ENCODE measurements at regions not wholly inside any gene's neighbourhood (a gene's known extent, or its start where the extent isn't known, plus 50 kb on each side); places are given as distances from the start of the nearest gene placed in this dataset.

DNA sequence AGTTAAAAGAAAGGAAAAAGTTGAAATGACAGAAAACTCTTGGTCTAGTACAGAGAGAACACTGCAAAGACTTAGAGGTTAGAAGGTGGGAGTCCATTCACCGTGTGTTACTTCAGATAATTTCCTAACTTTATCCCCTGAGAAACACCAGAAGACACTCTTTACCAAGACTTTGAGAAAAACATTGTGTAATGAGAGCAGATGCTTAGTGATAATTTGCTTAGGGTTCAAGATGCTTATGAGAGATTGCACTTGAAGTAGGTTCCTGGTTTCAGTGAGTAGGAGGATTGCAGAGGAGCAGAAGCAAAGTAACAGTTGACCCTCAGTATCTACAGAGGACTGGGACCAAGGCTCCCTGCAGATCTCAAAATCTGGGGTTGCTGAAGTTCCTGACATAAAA is 594.1 kb downstream of the NR2F2 start:
- TF ChIP-seq, protein P1, sequence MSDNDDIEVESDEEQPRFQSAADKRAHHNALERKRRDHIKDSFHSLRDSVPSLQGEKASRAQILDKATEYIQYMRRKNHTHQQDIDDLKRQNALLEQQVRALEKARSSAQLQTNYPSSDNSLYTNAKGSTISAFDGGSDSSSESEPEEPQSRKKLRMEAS (IDR thresholded peaks at IDR 0.05) = no peak

DNA sequence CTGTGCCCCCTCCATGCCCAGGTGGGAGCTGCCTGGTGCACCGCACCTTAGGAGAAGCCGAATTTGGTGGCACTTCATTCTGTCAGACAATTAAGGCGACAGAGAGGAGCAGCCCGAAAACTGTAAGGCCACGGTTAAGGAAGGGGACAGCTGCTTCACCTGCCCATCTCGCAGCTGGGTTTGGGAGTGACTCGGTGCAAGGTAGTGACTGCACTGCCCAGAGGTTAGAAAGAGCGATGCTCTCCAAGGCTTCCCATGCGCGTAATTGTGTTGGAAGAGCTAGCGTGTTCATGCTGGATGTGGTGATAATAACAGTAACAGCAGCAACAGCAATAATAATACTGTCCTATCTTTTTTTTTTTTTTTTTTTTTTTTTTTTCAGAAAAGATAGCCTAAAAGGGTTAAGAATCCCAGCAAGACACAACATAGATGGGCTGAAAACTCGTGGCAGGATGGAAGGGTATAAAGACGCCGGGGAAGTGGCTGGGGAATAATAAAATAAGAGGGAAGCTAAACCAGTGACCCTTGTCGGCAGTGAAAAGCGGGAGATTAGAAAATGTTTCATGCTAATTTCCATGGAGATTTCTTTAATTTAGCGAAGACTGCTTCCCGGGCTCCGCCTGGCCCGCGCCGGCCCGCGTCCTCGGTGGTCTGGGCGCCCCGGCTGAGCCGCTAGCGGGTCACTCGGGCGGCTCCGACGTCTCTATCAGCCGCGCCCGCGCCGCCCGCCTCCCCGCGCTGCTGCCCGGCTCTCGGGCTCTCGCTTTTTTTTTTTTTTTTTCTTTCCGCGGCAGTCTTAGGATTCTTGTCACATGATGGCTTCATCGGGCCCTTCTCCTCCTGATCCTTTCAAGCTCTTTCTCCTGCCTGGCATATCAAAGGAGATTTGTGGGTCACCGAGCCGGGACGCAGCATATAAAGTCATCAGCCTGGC is 617.1 kb downstream of the NR2F2 start:
- no peak for TF ChIP-seq EGR1 (IDR thresholded peaks at IDR 0.05)
- no peak for TF ChIP-seq TCF12 (IDR thresholded peaks at IDR 0.05; ENCODE audit: low read depth)
- TF ChIP-seq ZBTB7A (IDR thresholded peaks at IDR 0.05; ENCODE audit: low read depth) = no peak
- no peak for TF ChIP-seq YY1 (IDR thresholded peaks at IDR 0.05; ENCODE audit: low read depth)
- TF ChIP-seq, protein P1 (IDR thresholded peaks at IDR 0.05) = no peak
- no peak for TF ChIP-seq RAD21 (IDR thresholded peaks at IDR 0.05; ENCODE audit: low read depth)
- no peak for TF ChIP-seq TEAD4 (IDR thresholded peaks at IDR 0.05)
- no peak for TF ChIP-seq CREB1 (IDR thresholded peaks at IDR 0.05; ENCODE audit: low read depth)
- TF ChIP-seq, protein P2, sequence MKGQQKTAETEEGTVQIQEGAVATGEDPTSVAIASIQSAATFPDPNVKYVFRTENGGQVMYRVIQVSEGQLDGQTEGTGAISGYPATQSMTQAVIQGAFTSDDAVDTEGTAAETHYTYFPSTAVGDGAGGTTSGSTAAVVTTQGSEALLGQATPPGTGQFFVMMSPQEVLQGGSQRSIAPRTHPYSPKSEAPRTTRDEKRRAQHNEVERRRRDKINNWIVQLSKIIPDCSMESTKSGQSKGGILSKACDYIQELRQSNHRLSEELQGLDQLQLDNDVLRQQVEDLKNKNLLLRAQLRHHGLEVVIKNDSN (IDR thresholded peaks at IDR 0.05) = no peak
- TF ChIP-seq CEBPB (IDR thresholded peaks at IDR 0.05) = no peak
- TF ChIP-seq EP300 (IDR thresholded peaks at IDR 0.05; ENCODE audit: borderline replicate concordance) = no peak
- TF ChIP-seq TAF1 (IDR thresholded peaks at IDR 0.05; ENCODE audit: low read depth) = no peak
- TF ChIP-seq NFIC (IDR thresholded peaks at IDR 0.05) = no peak
- no peak for TF ChIP-seq FOXM1 (IDR thresholded peaks at IDR 0.05; ENCODE audit: borderline replicate concordance, low read depth)
- TF ChIP-seq, protein P3, sequence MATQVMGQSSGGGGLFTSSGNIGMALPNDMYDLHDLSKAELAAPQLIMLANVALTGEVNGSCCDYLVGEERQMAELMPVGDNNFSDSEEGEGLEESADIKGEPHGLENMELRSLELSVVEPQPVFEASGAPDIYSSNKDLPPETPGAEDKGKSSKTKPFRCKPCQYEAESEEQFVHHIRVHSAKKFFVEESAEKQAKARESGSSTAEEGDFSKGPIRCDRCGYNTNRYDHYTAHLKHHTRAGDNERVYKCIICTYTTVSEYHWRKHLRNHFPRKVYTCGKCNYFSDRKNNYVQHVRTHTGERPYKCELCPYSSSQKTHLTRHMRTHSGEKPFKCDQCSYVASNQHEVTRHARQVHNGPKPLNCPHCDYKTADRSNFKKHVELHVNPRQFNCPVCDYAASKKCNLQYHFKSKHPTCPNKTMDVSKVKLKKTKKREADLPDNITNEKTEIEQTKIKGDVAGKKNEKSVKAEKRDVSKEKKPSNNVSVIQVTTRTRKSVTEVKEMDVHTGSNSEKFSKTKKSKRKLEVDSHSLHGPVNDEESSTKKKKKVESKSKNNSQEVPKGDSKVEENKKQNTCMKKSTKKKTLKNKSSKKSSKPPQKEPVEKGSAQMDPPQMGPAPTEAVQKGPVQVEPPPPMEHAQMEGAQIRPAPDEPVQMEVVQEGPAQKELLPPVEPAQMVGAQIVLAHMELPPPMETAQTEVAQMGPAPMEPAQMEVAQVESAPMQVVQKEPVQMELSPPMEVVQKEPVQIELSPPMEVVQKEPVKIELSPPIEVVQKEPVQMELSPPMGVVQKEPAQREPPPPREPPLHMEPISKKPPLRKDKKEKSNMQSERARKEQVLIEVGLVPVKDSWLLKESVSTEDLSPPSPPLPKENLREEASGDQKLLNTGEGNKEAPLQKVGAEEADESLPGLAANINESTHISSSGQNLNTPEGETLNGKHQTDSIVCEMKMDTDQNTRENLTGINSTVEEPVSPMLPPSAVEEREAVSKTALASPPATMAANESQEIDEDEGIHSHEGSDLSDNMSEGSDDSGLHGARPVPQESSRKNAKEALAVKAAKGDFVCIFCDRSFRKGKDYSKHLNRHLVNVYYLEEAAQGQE (IDR thresholded peaks at IDR 0.05; ENCODE audit: low read depth) = no peak

DNA sequence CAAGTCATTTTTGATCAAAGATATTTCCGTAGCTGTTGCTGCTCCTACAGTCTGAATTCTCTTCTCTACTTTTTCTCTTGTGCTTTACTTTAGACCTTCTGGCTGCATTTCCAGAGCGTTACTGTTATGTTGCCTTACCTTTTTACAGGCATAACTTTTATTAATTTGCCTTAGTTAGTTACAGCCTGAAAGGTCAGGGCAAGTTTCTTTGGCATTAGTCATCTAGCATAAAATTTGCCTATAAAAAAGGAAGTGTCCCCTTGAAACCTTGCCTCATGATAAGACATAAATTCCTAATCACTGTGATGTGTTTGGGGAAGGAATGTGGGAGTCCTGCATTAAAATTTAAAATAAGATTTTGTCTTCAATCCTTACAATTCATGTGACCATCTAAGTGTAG is 618.5 kb downstream of the NR2F2 start:
- TF ChIP-seq TAF1 (IDR thresholded peaks at IDR 0.05; ENCODE audit: low read depth) (no peak), EGR1 (IDR thresholded peaks at IDR 0.05) (no peak), YY1 (IDR thresholded peaks at IDR 0.05; ENCODE audit: low read depth) (no peak), FOXM1 (IDR thresholded peaks at IDR 0.05; ENCODE audit: borderline replicate concordance, low read depth) (no peak), ZBTB7A (IDR thresholded peaks at IDR 0.05; ENCODE audit: low read depth) (no peak), TCF12 (IDR thresholded peaks at IDR 0.05; ENCODE audit: low read depth) (no peak), EP300 (IDR thresholded peaks at IDR 0.05; ENCODE audit: borderline replicate concordance) (no peak), NFIC (IDR thresholded peaks at IDR 0.05) (no peak), RAD21 (IDR thresholded peaks at IDR 0.05; ENCODE audit: low read depth) (no peak), CREB1 (IDR thresholded peaks at IDR 0.05; ENCODE audit: low read depth) (no peak), CEBPB (IDR thresholded peaks at IDR 0.05) (no peak)
- TF ChIP-seq, protein P2 (IDR thresholded peaks at IDR 0.05) = no peak
- TF ChIP-seq, protein P3 (IDR thresholded peaks at IDR 0.05; ENCODE audit: low read depth) = no peak
- TF ChIP-seq, protein P1 (IDR thresholded peaks at IDR 0.05) = no peak

DNA sequence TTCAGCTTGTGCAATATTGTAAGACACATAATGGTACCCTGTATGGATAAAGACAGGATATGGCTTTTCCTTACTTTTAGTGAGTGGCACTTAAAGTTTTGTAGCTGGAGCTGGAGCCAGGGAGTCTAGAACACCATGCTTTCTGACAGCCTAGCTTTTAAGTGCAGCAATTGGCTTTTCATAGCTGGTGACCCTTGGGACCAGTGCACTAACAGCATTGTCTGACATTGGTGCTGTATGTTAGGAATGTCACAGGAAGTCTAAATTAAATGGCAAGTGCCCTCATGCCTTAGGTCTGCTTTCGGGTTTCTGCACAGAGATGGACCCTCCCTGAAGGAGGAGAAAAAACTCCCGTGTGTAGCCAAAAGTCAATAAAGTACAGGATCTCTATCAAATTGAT is 628.2 kb downstream of the NR2F2 start:
- TF ChIP-seq TAF1 (IDR thresholded peaks at IDR 0.05; ENCODE audit: low read depth) (no peak), TEAD4 (IDR thresholded peaks at IDR 0.05) (no peak), EP300 (IDR thresholded peaks at IDR 0.05; ENCODE audit: borderline replicate concordance) (no peak), CREB1 (IDR thresholded peaks at IDR 0.05; ENCODE audit: low read depth) (no peak), TCF12 (IDR thresholded peaks at IDR 0.05; ENCODE audit: low read depth) (no peak), ZBTB7A (IDR thresholded peaks at IDR 0.05; ENCODE audit: low read depth) (no peak), FOXM1 (IDR thresholded peaks at IDR 0.05; ENCODE audit: borderline replicate concordance, low read depth) (no peak), NFIC (IDR thresholded peaks at IDR 0.05) (no peak), RAD21 (IDR thresholded peaks at IDR 0.05; ENCODE audit: low read depth) (no peak), EGR1 (IDR thresholded peaks at IDR 0.05) (no peak)
- TF ChIP-seq, protein P2 (IDR thresholded peaks at IDR 0.05) = no peak

DNA sequence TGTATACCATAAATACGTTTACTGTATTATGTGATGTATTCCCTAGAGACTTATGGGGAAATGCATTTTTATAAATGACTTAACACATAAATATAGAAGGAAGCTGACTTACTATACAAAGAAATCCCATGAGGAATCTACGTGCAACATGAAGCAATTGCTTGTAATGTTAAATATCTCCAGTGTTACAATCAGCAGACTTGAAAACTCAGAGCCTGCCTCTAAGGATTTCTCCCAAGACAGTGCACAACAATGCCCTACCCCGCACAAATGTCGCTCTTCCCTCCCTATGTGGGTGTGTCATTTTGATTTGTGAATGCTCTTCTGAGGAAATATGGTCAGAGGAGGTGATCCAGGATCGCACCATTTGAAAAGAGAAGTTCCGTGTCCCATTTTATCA is 629.0 kb downstream of the NR2F2 start:
- TF ChIP-seq NFIC (IDR thresholded peaks at IDR 0.05) (no peak), CEBPB (IDR thresholded peaks at IDR 0.05) (no peak), EGR1 (IDR thresholded peaks at IDR 0.05) (no peak), EP300 (IDR thresholded peaks at IDR 0.05; ENCODE audit: borderline replicate concordance) (no peak), YY1 (IDR thresholded peaks at IDR 0.05; ENCODE audit: low read depth) (no peak), TAF1 (IDR thresholded peaks at IDR 0.05; ENCODE audit: low read depth) (no peak), FOXM1 (IDR thresholded peaks at IDR 0.05; ENCODE audit: borderline replicate concordance, low read depth) (no peak), RAD21 (IDR thresholded peaks at IDR 0.05; ENCODE audit: low read depth) (no peak), ZBTB7A (IDR thresholded peaks at IDR 0.05; ENCODE audit: low read depth) (no peak), TCF12 (IDR thresholded peaks at IDR 0.05; ENCODE audit: low read depth) (no peak)
- TF ChIP-seq, protein P1 (IDR thresholded peaks at IDR 0.05) = no peak
